Heart right ventricle (tissue), 16 donors: ENCODE measurements at regions not wholly inside any gene's neighbourhood (a gene's known extent, or its start where the extent isn't known, plus 50 kb on each side); places are given as distances from the start of the nearest gene placed in this dataset.
"Not testable (repeated sequence)": the region's sequence is repeated elsewhere in the genome, so short reads cannot be mapped to it uniquely, and the experiment has no call there.

ENCODE experiments used
- ATAC-seq, 8 donors: fragments of 200-7000 bp; cut with Tn5 transposase; one replicate each; pipeline ENCODE4 v1.9.1; 2020; ENCODE audit warnings: mild to moderate bottlenecking in 8 of 8, moderate library complexity in 8 of 8, moderate number of reproducible peaks in 1 of 8
- DNase-seq, 2 donors: peaks; one replicate each; pipeline ENCODE4 v3.0.0-alpha.2; 2020
- H3K27ac ChIP-seq, 10 donors: fragments of 200-600 bp; sonication (generic) in 2 of 10; one replicate each; pipeline versions ENCODE4 v1.5.0 to v1.8.0; 2020 to 2022; ENCODE audit warnings: mild to moderate bottlenecking in 3 of 10
- H3K27me3 ChIP-seq, 7 donors: fragments of 200-600 bp; one replicate each; pipeline ENCODE4 v1.8.0; 2021 to 2022; ENCODE audit warnings: mild to moderate bottlenecking in 2 of 7
- H3K36me3 ChIP-seq, 9 donors: fragments of 200-600 bp; sonication (generic) in 1 of 9; one replicate each; pipeline versions ENCODE4 v1.5.0 to v1.8.0; 2020 to 2022; ENCODE audit warnings: mild to moderate bottlenecking in 2 of 9
- H3K4me1 ChIP-seq, 9 donors: fragments of 200-600 bp; sonication (generic) in 1 of 9; one replicate each; pipeline versions ENCODE4 v1.5.0 to v1.8.0; 2020 to 2022; ENCODE audit warnings: mild to moderate bottlenecking in 4 of 9
- H3K4me3 ChIP-seq, 10 donors: fragments of 200-600 bp; sonication (generic) in 2 of 10; one replicate each; pipeline versions ENCODE4 v1.5.0 to v1.8.0; 2020 to 2022; ENCODE audit warnings: mild to moderate bottlenecking in 7 of 10, moderate library complexity in 2 of 10
- H3K9me3 ChIP-seq, 11 donors: fragments of 200-600 bp in 10 of 11; sonication (generic) in 2 of 11; one replicate each; pipeline versions ENCODE4 v1.5.0 to v1.8.0; 2013 to 2022; ENCODE audit warnings: mild to moderate bottlenecking in 2 of 11, control low read depth in 1 of 11, moderate library complexity in 1 of 11
- WGBS, 2 donors: extraction: QIAGEN DNeasy Blood & Tissue Kit; methylation state at CpG; one replicate each; pipeline ENCODE4 v1.1.7; 2013; ENCODE audit warnings: inconsistent platforms in 1 of 2; 5-methylcytosine and 5-hydroxymethylcytosine counted together
- intact Hi-C, 10 donors: fragments of 100-400 bp; cut with DNase I; formaldehyde crosslinking; loops; one replicate each; pipeline versions ENCODE4 v1.11.1 to v1.14.2; 2022
- TF ChIP-seq, protein P1 (sequence below), 9 donors: fragments of 200-600 bp; sonication (generic) in 2 of 9; IDR thresholded peaks; one replicate each; pipeline versions ENCODE4 v1.5.0 to v1.8.0; 2021 to 2022; ENCODE audit warnings: antibody characterized with exemption in 9 of 9, mild to moderate bottlenecking in 5 of 9, moderate library complexity in 1 of 9
- donor health status: Arrhythmogenic right ventricular cardiomyopathy.
- donor health status: ischemic (EF 13 %, LVEDD 7.1; RV severe dilation, severe dysfunction).
- donor health status: healthy with polysubstance abuse.
- donor health status: DM: no; HTN: yes; CAD: no.
- donor health status: DM: no; HTN: no; CAD: no.
- donor health status: ischemic (EF 25% LVEDD 6.9; RV normal size, moderate dysfunction).
- donor health status: ischemic (EF 25% LVEDD 5.7; RV mildly dilated, moderate dysfunction).
- donor health status: healthy.
- donor health status: DM: yes; HTN: yes; CAD: no.
- donor health status: Ischemic cardiomyopathy.
- donor health status: ischemic (EF 35%, LVEDD 5.7; RV mildly dilated, moderate dysfunction).
- donor health status: nonischemic (EF 11% LVEDD 7.7; RV severe dilation, severe dysfunction).
- donor health status: DM: yes; HTN: yes; CAD: no.
- donor health status: PGD.
- donor health status: ischemic (EF 29% LVEDD 5.4; RV normal size, mild dysfunction).
- donor health status: nonischemic (EF 23%, LVEDD 6.1; RV moderate dilation, normal function).

- peaks cover 0 to 28% (median 0%) of the 10 kb centered on the region in 9 donors for H3K4me1 ChIP-seq
- H3K27ac ChIP-seq: peak overlapping the region in 1 of 10 donors; percentile 40
- intact Hi-C loops: no loop called here
- no peaks in the 10 kb centered on the region for H3K36me3 ChIP-seq
- peaks cover 0 to 11% (median 0%) of the 10 kb centered on the region in 11 donors for H3K9me3 ChIP-seq
- ATAC-seq: peak in 1 of 8 donors; percentile 25
- peaks cover 0 to 35% (median 13%) of the 10 kb centered on the region in 7 donors for H3K27me3 ChIP-seq
- TF ChIP-seq, protein P1, sequence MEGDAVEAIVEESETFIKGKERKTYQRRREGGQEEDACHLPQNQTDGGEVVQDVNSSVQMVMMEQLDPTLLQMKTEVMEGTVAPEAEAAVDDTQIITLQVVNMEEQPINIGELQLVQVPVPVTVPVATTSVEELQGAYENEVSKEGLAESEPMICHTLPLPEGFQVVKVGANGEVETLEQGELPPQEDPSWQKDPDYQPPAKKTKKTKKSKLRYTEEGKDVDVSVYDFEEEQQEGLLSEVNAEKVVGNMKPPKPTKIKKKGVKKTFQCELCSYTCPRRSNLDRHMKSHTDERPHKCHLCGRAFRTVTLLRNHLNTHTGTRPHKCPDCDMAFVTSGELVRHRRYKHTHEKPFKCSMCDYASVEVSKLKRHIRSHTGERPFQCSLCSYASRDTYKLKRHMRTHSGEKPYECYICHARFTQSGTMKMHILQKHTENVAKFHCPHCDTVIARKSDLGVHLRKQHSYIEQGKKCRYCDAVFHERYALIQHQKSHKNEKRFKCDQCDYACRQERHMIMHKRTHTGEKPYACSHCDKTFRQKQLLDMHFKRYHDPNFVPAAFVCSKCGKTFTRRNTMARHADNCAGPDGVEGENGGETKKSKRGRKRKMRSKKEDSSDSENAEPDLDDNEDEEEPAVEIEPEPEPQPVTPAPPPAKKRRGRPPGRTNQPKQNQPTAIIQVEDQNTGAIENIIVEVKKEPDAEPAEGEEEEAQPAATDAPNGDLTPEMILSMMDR (IDR thresholded peaks at IDR 0.05): no peak
- WGBS, 2 donors: 44 to 52% methylated on average over 5 of the region's 5 CpGs
- H3K4me3 ChIP-seq: no peak overlapping the region
- DNase-seq: no peak
Measured at GRCh38 chr5:174533751-174534241, 190.6 kb upstream of the MSX2 start.

GRCh38 chr5:174535669-174536068, 188.7 kb upstream of the MSX2 start:
- 84 to 89% methylated on average over 3 of the region's 3 CpGs for WGBS, 2 donors
- H3K4me1 ChIP-seq: peaks cover 0 to 28% (median 0%) of the 10 kb centered on the region in 9 donors
- H3K27ac ChIP-seq: no peak overlapping the region
- peaks cover 0 to 20% (median 9%) of the 10 kb centered on the region in 7 donors for H3K27me3 ChIP-seq
- ATAC-seq (no peak), DNase-seq (no peak)
- H3K4me3 ChIP-seq: no peak overlapping the region
- no peaks in the 10 kb centered on the region for H3K36me3 ChIP-seq
- intact Hi-C loops: no loop called here
- TF ChIP-seq, protein P1 (IDR thresholded peaks at IDR 0.05): no peak
- H3K9me3 ChIP-seq: peaks cover 0 to 15% (median 0%) of the 10 kb centered on the region in 11 donors

DNA sequence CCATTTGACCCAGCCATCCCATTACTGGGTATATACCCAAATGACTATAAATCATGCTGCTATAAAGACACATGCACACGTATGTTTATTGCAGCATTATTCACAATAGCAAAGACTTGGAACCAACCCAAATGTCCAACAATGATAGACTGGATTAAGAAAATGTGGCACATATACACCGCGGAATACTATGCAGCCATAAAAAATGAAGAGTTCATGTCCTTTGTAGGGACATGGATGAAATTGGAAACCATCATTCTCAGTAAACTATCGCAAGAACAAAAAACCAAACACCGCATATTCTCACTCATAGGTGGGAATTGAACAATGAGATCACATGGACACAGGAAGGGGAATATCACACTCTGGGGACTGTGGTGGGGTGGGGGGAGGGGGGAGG, 184.6 kb upstream of the MSX2 start:
- intact Hi-C loops: not testable (repeated sequence)

DNA sequence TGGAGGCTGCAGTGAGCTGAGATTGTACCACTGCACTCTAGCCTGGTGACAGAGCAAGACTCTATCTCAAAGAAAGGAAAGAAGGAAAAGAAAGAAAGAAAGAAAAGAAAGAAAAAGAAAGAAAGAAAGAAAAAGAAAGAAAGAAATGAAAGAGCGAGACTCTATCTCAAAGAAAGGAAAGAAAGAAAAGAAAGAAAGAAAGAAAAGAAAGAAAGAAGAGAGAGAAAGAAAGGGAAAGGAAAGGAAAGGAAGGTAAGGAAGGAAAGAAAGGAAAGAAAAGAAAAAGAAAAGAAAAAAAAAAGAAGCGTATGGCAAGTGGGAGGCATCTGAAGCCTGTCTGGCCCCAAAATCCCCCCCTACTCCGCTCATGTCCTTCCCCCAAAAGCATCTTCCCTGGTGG, 182.3 kb upstream of the MSX2 start:
- no peak overlapping the region for H3K4me3 ChIP-seq
- DNase-seq: no peak
- 82 to 86% methylated on average over 3 of the region's 3 CpGs for WGBS, 2 donors
- TF ChIP-seq, protein P1 (IDR thresholded peaks at IDR 0.05): no peak
- H3K9me3 ChIP-seq: peaks cover 0 to 15% (median 0%) of the 10 kb centered on the region in 11 donors
- H3K27ac ChIP-seq: no peak overlapping the region
- no peak for ATAC-seq
- H3K36me3 ChIP-seq: no peaks in the 10 kb centered on the region
- peaks cover 0 to 9% (median 0%) of the 10 kb centered on the region in 7 donors for H3K27me3 ChIP-seq
- intact Hi-C loops: no loop called here
- H3K4me1 ChIP-seq: no peaks in the 10 kb centered on the region

More for the DNA sequence above, 184.6 kb upstream of the MSX2 start:
- not testable (repeated sequence) for DNase-seq, H3K4me1 ChIP-seq, H3K36me3 ChIP-seq, H3K4me3 ChIP-seq, H3K27me3 ChIP-seq, ATAC-seq, H3K27ac ChIP-seq
- 67% methylated on average over 2 of the region's 5 CpGs; no CpG with 5 or more reads in 1 of the 2 donors for WGBS, 2 donors
- H3K9me3 ChIP-seq: peaks cover 0 to 15% (median 0%) of the 10 kb centered on the region in 11 donors

GRCh38 chr5:174542471-174542870, 181.9 kb upstream of the MSX2 start:
- H3K4me1 ChIP-seq: no peaks in the 10 kb centered on the region
- no peak for DNase-seq
- TF ChIP-seq, protein P1 (IDR thresholded peaks at IDR 0.05): no peak
- no peak overlapping the region for H3K4me3 ChIP-seq
- WGBS, 2 donors: 82 to 83% methylated on average over 10 of the region's 10 CpGs
- H3K36me3 ChIP-seq: no peaks in the 10 kb centered on the region
- peaks cover 0 to 9% (median 0%) of the 10 kb centered on the region in 7 donors for H3K27me3 ChIP-seq
- no peak for ATAC-seq
- H3K27ac ChIP-seq: no peak overlapping the region
- intact Hi-C loops: no loop called here
- peaks cover 0 to 15% (median 0%) of the 10 kb centered on the region in 11 donors for H3K9me3 ChIP-seq
